Esophagus squamous epithelium (tissue), 4 donors: ENCODE measurements at regions not wholly inside any gene's neighbourhood (a gene's known extent, or its start where the extent isn't known, plus 50 kb on each side); places are given as distances from the start of the nearest gene placed in this dataset.

Source experiments
- CTCF ChIP-seq, 6 experiments: fragments of 450-650 bp in 4 of 6; fragments of 200-600 bp in 2 of 6; sonication (generic) in 2 of 6; IDR thresholded peaks; one replicate each; pipeline ENCODE4 v1.5.1; 2016 to 2019; ENCODE audit warnings: antibody characterized with exemption in 6 of 6, mild to moderate bottlenecking in 4 of 6, moderate library complexity in 4 of 6
- POLR2A ChIP-seq, 4 donors: fragments of 450-650 bp; IDR thresholded peaks; one replicate each; pipeline ENCODE4 v1.6.1; 2017; ENCODE audit warnings: antibody characterized with exemption in 4 of 4, mild to moderate bottlenecking in 4 of 4, moderate library complexity in 3 of 4

GRCh38 chr15:69578252-69578651, 125.6 kb downstream of the RPLP1 start:
- TF ChIP-seq CTCF (IDR thresholded peaks at IDR 0.05) (no peak), POLR2A (IDR thresholded peaks at IDR 0.05) (no peak)
